Neural cell (in vitro differentiated cells): ENCODE measurements at regions not wholly inside any gene's neighbourhood (a gene's known extent, or its start where the extent isn't known, plus 50 kb on each side); places are given as distances from the start of the nearest gene placed in this dataset.

Experiments used
- EZH2 ChIP-seq: fragments of 200-600, 300-800 bp; shearing (Covaris generic), sonication (generic); IDR thresholded peaks from 2 replicates; pipeline ENCODE4 v1.6.1; 2014; ENCODE audit warnings: antibody characterized with exemption, low read length, borderline replicate concordance, mild to moderate bottlenecking; ENCODE audit not compliant: insufficient read depth, poor library complexity, severe bottlenecking
- POLR2AphosphoS5 ChIP-seq: IDR thresholded peaks from 2 replicates; pipeline ENCODE4 v1.6.1; 2012
- TF ChIP-seq, protein P1 (sequence below): fragments of 450-650 bp; IDR thresholded peaks from 2 replicates; pipeline ENCODE4 v1.5.1; 2014; ENCODE audit warnings: antibody characterized with exemption, mild to moderate bottlenecking, moderate library complexity; ENCODE audit not compliant: poor library complexity, severe bottlenecking

DNA sequence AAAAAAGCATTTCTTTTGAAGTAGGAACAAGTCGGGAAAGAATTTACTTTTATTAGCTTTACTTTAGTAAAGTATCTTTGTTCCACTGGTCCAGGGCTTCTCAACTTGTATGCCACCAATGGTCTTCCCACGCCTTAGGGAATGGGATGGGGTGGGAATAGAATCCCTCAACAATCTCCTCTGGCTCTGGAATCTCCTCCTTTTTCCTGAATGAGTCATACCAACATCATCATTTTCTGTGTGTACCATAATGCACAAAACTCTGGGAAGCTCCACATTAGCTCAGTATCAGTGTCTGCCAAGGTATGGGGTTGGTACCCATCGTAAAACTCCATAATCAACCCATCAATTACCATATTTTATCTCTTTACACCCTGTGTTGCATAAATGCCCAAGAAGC lies 159.4 kb upstream of the BMPER start:
- TF ChIP-seq, protein P1, sequence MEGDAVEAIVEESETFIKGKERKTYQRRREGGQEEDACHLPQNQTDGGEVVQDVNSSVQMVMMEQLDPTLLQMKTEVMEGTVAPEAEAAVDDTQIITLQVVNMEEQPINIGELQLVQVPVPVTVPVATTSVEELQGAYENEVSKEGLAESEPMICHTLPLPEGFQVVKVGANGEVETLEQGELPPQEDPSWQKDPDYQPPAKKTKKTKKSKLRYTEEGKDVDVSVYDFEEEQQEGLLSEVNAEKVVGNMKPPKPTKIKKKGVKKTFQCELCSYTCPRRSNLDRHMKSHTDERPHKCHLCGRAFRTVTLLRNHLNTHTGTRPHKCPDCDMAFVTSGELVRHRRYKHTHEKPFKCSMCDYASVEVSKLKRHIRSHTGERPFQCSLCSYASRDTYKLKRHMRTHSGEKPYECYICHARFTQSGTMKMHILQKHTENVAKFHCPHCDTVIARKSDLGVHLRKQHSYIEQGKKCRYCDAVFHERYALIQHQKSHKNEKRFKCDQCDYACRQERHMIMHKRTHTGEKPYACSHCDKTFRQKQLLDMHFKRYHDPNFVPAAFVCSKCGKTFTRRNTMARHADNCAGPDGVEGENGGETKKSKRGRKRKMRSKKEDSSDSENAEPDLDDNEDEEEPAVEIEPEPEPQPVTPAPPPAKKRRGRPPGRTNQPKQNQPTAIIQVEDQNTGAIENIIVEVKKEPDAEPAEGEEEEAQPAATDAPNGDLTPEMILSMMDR, result no peak
- TF ChIP-seq POLR2AphosphoS5 (no peak), EZH2 (no peak)
